Chondrocyte (in vitro differentiated cells): ENCODE measurements at regions not wholly inside any gene's neighbourhood (a gene's known extent, or its start where the extent isn't known, plus 50 kb on each side); places are given as distances from the start of the nearest gene placed in this dataset.

ENCODE experiments used
- DNase-seq: peaks from one replicate; pipeline ENCODE4 v3.0.0; 2021; ENCODE audit warnings: mixed read lengths, low spot score
- H3K27ac Mint-ChIP-seq: one replicate; pipeline ENCODE4 v1.8.0; 2021; ENCODE audit warnings: mild to moderate bottlenecking, moderate library complexity, mixed read lengths; ENCODE audit not compliant: unreplicated experiment
- H3K27me3 Mint-ChIP-seq: 2 replicates; pipeline ENCODE4 v1.8.0; 2021; ENCODE audit warnings: low read depth, mixed read lengths
- H3K36me3 Mint-ChIP-seq: 2 replicates; pipeline ENCODE4 v1.8.0; 2021; ENCODE audit warnings: low read depth, mixed read lengths
- H3K4me1 Mint-ChIP-seq: 2 replicates; pipeline ENCODE4 v1.8.0; 2021; ENCODE audit warnings: low read depth, mild to moderate bottlenecking, mixed read lengths
- H3K4me3 Mint-ChIP-seq: one replicate; pipeline ENCODE4 v1.8.0; 2021; ENCODE audit warnings: mild to moderate bottlenecking, moderate library complexity, mixed read lengths; ENCODE audit not compliant: unreplicated experiment
- H3K9me3 Mint-ChIP-seq: 2 replicates; pipeline ENCODE4 v1.8.0; 2021; ENCODE audit warnings: low read depth, mixed read lengths
- TF ChIP-seq, protein P1 (sequence below): fragments of 200-600 bp; sonication (generic); IDR thresholded peaks from 2 replicates; pipeline ENCODE4 v1.5.0; 2021; ENCODE audit warnings: antibody characterized with exemption, mild to moderate bottlenecking, moderate library complexity

DNA sequence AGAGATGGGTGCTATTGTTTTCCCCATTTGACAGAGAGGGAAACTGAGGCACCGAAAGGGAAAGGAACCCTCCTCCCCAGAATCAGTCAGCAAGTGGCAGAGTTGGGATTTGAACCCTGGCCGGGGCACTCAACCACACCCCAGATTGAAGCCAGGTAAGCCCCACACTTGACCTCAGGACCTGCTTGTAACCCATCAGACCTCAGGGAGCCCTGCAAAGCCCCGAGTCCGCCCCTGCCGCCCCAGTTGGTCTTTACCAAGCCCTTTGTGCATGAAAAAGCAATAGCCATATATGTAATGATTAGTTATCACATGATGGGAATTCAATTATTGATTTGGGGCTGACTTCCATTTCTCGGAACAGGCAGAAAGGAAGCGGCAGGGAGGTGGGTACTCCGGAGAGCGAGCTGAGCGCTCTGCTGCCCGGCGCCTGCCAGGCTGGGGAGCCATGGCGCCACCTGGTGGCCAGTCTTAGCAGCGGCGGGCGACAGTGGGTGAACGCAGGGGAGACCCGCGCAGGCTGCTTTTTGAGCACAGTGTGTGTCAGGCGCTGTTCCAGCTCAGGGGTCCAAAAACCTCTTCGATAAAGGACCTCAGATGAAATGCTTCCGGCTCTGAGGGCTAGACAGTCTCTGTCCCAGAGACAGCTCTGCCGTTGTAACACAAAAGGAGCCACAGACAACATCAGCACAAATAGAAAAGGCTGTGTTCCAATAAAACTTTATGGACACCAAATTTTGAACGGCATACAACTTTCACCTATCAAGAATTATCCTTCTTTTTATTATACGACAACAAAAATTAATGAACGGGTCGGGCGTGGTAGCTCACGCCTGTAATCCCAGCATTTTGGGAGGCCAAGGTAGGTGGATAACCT lies 82.9 kb upstream of the CACNA1A start:
- Mint-ChIP-seq H3K27me3 (peaks cover 16% of the 10 kb centered on the region), H3K36me3 (no peaks in the 10 kb centered on the region), H3K9me3 (no peaks in the 10 kb centered on the region), H3K4me3 (no peak overlapping the region), H3K4me1 (no peaks in the 10 kb centered on the region), H3K27ac (no peak overlapping the region)
- TF ChIP-seq, protein P1, sequence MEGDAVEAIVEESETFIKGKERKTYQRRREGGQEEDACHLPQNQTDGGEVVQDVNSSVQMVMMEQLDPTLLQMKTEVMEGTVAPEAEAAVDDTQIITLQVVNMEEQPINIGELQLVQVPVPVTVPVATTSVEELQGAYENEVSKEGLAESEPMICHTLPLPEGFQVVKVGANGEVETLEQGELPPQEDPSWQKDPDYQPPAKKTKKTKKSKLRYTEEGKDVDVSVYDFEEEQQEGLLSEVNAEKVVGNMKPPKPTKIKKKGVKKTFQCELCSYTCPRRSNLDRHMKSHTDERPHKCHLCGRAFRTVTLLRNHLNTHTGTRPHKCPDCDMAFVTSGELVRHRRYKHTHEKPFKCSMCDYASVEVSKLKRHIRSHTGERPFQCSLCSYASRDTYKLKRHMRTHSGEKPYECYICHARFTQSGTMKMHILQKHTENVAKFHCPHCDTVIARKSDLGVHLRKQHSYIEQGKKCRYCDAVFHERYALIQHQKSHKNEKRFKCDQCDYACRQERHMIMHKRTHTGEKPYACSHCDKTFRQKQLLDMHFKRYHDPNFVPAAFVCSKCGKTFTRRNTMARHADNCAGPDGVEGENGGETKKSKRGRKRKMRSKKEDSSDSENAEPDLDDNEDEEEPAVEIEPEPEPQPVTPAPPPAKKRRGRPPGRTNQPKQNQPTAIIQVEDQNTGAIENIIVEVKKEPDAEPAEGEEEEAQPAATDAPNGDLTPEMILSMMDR: peak; percentile 99
- no peak for DNase-seq

DNA sequence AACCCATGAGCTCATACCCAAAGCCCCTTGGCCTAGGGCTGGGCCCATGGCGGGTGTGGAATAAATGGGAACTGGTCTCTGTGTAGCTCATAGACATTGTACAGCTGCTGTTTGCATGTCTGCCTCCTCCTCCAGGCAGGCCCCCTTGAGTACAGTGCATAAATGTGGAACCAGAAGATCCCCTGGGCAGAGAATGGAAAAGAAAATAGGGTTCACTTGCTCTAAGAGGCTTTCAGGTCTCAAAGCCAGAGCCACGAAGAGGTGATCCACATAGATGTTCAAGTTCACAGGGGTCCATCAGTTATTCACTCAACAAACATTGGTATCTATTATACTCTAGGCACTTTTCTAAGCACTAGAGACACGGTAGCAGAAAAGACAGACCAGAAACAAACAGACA lies 79.2 kb upstream of the CACNA1A start:
- Mint-ChIP-seq H3K4me3 (no peak overlapping the region), H3K9me3 (no peaks in the 10 kb centered on the region), H3K27me3 (peaks cover 15% of the 10 kb centered on the region), H3K4me1 (no peaks in the 10 kb centered on the region), H3K36me3 (no peaks in the 10 kb centered on the region), H3K27ac (no peak overlapping the region)
- no peak for DNase-seq
- TF ChIP-seq, protein P1: no peak

DNA sequence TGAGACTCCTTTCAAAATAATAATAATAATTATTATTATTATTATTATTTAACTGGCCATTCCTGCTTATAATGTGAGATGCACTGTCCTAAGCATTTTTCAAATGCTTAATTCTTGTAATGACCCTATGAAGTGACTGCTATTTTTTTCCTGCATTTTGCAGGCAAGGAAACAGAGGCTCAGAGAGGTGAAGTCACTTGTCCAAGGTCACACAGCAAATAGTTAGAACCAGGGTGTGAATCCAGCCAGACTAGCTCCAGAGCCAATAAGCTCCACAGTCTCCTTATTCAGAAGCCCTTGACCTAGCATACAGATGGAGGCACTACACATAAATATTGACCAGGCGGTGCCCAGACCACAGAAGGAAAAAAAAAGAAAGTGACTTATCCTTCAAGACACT lies 77.5 kb upstream of the CACNA1A start:
- DNase-seq: no peak
- TF ChIP-seq, protein P1: no peak
- Mint-ChIP-seq H3K4me3 (no peak overlapping the region), H3K27ac (no peak overlapping the region), H3K27me3 (peaks cover 15% of the 10 kb centered on the region), H3K36me3 (no peaks in the 10 kb centered on the region), H3K4me1 (no peaks in the 10 kb centered on the region), H3K9me3 (peaks cover 4% of the 10 kb centered on the region)

DNA sequence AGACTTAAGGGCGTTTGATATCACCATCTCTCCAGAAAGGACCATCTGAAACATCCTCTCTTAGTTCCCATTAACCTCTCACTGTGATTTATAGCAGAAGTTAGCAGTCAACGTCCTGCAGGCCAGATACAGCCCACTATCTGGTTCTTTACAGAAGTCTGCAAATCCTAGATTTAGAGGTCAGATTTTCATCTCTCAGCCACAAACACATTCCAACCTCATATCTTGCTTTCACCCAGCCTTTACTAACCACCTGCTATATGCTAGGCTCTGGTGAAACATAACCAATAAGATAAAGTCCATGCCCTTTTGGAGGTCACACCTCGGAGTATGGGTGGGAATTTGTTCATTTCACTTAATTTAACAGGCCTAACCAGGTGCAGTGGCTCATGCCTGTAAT lies 76.8 kb upstream of the CACNA1A start:
- no peaks in the 10 kb centered on the region for H3K4me1 Mint-ChIP-seq
- H3K4me3 Mint-ChIP-seq: no peak overlapping the region
- TF ChIP-seq, protein P1: no peak
- H3K36me3 Mint-ChIP-seq: no peaks in the 10 kb centered on the region
- peaks cover 7% of the 10 kb centered on the region for H3K9me3 Mint-ChIP-seq
- peaks cover 16% of the 10 kb centered on the region for H3K27me3 Mint-ChIP-seq
- no peak for DNase-seq
- no peak overlapping the region for H3K27ac Mint-ChIP-seq

DNA sequence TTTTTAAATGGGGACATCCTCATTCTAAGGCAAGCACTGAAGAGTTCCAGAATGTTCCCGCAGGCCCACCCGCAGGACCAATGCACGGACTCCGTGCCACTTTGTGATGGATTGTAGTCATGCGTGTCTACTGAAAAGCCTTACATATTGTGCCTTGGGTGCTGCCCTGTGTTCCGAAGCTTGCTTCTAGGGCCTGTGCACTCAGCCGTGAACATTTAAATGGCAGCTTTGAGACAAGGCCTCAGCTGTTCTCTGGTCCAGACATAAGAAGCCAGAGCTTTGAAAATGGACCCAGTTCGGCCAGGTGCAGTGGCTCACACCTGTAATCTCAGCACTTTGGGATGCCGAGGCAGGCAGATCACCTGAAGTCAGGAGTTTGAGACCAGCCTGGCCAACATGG lies 75.3 kb upstream of the CACNA1A start:
- H3K9me3 Mint-ChIP-seq: peaks cover 20% of the 10 kb centered on the region
- no peaks in the 10 kb centered on the region for H3K36me3 Mint-ChIP-seq
- H3K4me1 Mint-ChIP-seq: no peaks in the 10 kb centered on the region
- H3K4me3 Mint-ChIP-seq: no peak overlapping the region
- peaks cover 13% of the 10 kb centered on the region for H3K27me3 Mint-ChIP-seq
- no peak overlapping the region for H3K27ac Mint-ChIP-seq
- no peak for DNase-seq
- TF ChIP-seq, protein P1: no peak
